Upper lobe of left lung (tissue), 4 donors: ENCODE measurements at regions not wholly inside any gene's neighbourhood (a gene's known extent, or its start where the extent isn't known, plus 50 kb on each side); places are given as distances from the start of the nearest gene placed in this dataset.

Experiments
- CTCF ChIP-seq, 6 experiments: fragments of 450-650 bp in 4 of 6; fragments of 200-600 bp in 2 of 6; sonication (generic) in 2 of 6; IDR thresholded peaks; one replicate each; pipeline ENCODE4 v1.5.1; 2016 to 2019; ENCODE audit warnings: antibody characterized with exemption in 6 of 6
- EP300 ChIP-seq, 4 donors: sonication (generic); formaldehyde crosslinking; IDR thresholded peaks; one replicate each; pipeline ENCODE4 v1.5.1; 2017; ENCODE audit warnings: antibody characterized with exemption in 4 of 4, control low read depth in 2 of 4
- POLR2A ChIP-seq, 4 donors: fragments of 450-650 bp; IDR thresholded peaks; one replicate each; pipeline ENCODE4 v1.5.1; 2016 to 2017; ENCODE audit warnings: antibody characterized with exemption in 4 of 4, mild to moderate bottlenecking in 2 of 4
- POLR2AphosphoS5 ChIP-seq, 2 donors: sonication (generic); formaldehyde crosslinking; IDR thresholded peaks; one replicate each; pipeline ENCODE4 v1.5.1; 2017; ENCODE audit warnings: antibody characterized with exemption in 2 of 2

DNA sequence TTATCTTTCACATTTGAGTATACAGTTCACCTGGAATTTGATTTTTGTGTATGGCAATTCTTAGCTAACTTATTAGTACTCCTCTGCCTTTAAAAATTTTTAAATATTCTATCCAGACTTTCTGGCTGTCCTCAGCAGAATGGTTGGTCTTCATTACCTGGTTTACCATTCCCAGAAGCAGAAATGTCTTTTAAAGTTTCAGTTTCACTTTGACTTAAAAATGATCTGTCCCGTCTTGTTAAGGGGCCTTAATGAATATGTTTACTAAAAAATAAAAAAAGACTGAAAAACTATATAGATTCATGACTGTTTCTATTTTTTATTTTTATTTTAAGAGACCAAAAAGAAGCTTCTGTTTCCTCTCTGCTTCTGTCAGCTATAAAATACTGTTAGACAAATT, 70.5 kb upstream of the TNRC6B start:
- TF ChIP-seq CTCF (IDR thresholded peaks at IDR 0.05) (no peak), POLR2A (IDR thresholded peaks at IDR 0.05) (no peak), POLR2AphosphoS5 (IDR thresholded peaks at IDR 0.05) (no peak), EP300 (IDR thresholded peaks at IDR 0.05) (no peak)
